HG02870 (cell line): ENCODE measurements at regions not wholly inside any gene's neighbourhood (a gene's known extent, or its start where the extent isn't known, plus 50 kb on each side); places are given as distances from the start of the nearest gene placed in this dataset.

Experiments used
- ATAC-seq: cut with Tn5 transposase; IDR thresholded peaks from one replicate; pipeline ENCODE4 v1.9.1; 2021; ENCODE audit warnings: mild to moderate bottlenecking, moderate library complexity; ENCODE audit not compliant: unreplicated experiment

- no peak for ATAC-seq
Observed at GRCh38 chr13:75135325-75135825, 346.6 kb downstream of the TBC1D4 start.

- no peak for ATAC-seq
Observed at GRCh38 chr13:75132701-75133695, 349.0 kb downstream of the TBC1D4 start.

GRCh38 chr13:75129331-75129730 lies 352.6 kb downstream of the TBC1D4 start:
- no peak for ATAC-seq

DNA sequence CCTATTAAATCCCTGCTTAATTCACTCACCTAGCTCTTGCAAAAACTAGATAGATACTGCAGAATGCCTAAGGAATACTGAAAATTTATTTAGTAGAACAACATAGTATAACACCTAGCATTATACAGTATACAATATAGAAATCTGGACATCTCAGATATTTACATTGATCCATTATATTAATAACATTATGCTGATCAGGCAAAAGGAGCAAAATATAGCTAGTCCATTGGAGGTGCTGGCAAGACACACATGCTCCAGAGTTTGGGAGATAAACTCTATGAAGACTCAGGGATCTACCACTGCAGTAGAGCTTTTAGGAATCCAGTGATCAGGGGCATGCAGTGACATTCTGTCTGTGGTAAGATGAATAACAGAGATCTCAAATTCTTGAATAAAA lies 357.6 kb downstream of the TBC1D4 start:
- no peak for ATAC-seq

DNA sequence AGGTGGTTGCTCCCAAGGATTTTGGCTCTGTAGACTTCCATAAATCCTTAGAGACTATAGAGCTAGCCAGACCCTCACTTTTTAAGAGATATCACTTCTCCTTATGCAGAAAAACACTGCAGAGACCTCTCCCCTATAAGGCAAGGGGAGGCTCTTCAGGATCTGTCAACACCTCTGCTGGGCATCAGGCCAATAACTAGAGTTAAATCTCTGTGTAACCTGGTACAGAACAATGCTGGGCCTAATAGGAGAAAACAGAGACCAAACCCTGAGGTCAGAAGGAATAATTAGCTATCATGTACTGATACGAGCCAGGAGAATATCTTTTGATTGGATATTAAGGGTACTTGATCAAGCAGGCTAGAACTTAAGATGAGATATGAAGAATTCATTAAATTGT lies 358.5 kb downstream of the TBC1D4 start:
- no peak for ATAC-seq

- ATAC-seq = no peak
Observed at GRCh38 chr13:75120085-75120484, 361.9 kb downstream of the TBC1D4 start.

DNA sequence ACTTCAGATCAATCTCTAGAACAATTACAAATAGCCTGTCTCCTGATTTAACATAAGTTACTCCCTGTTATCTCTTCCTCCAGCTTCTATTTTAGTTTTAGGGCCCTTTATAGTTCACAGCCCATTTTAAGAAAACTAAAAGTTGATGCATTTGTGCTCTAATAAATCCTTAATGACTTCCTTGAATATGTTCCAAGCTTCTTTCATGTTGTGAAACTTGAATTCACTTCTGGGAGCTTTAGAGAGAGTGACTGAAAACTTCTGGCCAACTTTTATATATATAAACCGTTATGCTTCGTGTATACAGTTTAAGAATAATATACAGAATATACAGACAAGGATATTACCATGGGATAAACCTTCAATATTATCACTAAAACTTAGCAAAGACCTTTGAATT lies 366.8 kb downstream of the TBC1D4 start:
- no peak for ATAC-seq

DNA sequence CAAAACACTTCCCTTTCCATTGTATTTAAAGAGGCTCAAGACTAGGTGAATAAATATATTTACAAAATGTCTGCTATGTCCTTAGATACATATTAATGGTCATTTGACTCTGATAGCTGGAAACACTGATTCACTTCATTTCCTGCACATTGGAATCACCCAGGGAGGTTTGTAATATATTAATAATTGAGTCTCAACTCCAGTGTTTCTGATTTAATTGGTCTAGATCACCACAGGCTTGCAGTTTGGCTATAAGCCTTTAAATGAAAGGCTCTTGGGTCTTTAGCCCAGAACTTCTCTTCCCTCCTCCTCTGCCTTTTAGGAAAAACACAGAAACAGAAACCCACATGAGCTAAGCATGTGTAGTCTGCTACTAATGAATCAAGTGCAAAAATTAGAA lies 378.0 kb downstream of the TBC1D4 start:
- no peak for ATAC-seq

DNA sequence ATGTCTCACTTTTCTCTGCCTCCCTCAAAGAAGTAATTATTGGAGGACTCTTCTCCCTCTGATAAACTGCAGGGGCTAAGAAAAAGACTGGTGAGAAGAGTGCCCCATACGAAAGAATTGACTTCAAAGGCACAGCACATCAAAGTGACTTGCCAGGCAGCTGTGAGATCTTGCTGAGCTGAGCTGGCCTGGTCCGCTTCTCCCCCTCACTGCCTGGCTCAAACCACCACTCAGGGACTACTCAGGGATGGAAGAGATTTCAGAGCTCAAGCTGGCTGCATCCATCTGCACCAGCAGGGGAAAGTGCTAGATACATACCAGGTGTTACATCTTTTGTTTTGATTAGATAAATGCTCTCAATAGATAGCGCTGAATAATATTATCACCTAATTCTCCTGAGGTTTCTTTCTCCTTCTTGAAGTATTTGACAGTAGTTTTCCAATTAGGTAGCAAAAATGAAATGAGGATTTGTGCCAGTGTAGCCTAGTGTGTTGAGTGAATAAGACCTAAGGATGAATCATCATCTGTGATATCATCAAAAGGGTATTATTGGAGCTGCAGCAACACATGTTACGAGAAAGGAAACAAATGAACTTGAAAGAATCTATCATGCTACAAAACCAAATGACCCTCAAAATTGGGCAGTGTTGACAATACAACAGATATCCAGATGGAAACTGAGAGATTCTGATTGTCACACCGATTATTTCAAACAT lies 379.8 kb downstream of the TBC1D4 start:
- no peak for ATAC-seq

GRCh38 chr13:75101348-75101747 lies 380.6 kb downstream of the TBC1D4 start:
- ATAC-seq = no peak

DNA sequence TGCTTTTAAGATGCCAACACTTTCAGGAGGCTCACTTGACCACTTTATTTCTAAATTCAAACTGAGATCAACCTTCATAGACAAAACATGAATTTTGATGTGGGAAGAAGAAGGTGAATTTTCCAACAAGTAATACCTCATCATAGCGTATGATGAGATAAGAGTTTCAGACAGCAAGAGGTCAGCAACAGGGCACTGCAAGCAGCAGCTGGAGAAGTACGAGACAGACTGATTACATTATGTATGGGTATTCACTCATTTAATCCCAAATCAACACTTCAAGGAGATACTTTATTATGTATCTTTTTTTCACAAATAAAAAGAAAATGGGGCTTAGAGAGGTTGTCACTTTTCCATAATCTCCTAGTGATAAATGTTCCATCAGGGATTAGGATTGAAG lies 389.8 kb downstream of the TBC1D4 start:
- no peak for ATAC-seq

GRCh38 chr13:75091718-75092117 lies 390.3 kb downstream of the TBC1D4 start:
- no peak for ATAC-seq

DNA sequence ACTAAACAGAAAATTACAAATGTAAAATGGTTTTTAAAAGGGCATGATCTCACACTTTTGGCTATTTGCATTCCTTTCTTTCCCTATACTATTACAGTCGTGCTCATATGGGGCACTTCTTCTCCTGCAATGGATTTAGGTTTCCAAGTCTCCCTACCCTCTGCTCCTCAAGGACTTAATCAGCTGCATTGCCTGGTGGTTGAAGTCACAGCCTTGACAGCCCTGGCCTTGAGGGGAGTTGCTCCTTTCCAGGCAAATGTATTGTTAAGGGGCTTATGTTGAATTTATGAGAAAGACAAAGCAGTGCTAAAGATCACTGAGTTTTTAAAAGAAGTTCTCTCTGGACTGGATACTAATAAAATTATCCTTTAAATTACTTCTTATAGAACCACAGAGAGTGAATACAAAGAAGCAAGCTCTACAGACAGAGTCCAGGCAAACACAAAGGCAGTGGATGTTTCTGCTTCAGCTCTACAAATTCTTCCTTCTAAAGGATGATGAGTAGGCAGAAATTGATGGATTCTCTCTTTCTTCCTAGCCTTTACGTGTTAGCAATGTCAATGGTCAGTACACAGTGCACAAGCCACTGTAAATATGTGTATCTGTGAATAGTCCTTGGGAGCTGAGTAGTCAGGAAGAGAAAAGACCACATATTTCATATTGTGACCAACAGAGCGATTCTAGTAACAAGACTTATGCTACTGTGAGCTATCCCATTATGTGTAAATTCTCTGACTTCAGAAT lies 390.9 kb downstream of the TBC1D4 start:
- ATAC-seq = no peak

DNA sequence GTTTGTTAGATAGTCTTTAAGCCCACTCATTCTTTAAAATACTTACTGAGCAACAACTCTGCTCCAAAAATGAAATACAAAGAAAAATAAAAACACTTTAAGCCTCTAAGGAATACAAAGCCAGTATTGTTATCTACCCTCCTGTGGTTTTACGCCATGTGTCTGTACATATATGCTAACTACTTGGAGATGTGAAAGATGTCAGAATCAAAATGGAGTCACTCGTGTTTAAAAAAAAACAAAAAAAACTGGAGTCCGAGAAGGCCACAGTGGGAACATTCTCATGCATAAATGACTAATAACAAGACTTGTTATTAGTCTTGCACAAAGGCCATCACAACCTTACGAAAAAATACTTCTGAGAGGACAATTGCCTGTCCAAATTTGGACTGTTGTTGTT lies 393.1 kb downstream of the TBC1D4 start:
- ATAC-seq = no peak

DNA sequence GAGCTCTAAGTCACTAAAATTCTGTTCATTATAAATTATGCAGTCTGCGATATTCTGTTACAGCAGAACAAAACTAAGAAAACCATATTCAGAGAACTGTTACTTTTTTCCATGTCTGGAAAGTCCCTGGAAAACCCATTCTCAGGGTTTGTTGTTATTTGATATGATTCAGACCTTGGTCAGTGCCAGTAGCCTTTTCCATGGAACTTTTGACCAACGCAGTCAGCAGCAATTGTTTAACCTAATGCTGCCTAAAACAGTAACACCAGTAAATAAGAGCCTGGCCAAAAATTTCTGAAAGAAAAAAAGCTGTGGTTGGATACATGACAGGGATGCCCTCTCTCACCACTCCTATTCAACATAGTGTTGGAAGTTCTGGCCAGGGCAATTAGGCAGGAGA lies 402.7 kb downstream of the TBC1D4 start:
- ATAC-seq = no peak

DNA sequence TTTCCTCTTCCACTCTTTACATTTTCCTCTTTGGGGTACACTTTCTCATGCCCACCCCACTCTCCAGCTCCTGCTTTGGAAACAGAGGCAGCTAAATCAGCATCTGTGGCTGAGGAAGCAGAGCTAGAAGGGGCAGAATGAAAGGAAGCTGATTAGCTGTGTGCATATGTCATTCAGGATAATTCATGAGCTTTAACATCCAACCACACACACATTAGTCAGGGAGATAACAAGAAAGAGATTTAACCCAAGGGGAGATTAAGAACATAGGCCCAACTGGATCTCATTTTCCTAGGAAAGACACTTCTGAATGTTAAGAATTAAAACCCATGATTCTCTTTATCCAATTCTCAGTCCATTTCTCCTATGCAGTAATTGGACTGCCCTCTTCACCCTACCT lies 405.5 kb downstream of the TBC1D4 start:
- ATAC-seq = no peak

DNA sequence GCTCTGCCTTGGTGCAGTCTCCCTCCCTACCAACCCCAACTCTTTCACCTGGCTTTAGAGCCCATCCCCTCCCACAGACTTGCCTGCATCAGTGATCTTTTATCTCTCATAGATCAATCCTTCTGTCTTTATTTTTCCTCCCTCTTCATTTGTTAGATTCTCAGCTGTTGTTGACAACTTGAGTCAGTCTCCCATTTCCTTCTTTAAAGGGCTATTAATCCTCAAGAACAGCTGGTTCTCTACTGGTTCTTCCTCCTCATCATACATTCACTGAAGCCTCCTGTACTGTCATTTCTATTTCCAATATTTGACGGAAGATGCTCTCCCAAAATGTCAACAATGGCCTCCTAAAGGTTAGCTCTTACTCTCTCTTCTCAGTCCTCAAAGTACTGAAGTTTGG lies 408.2 kb downstream of the TBC1D4 start:
- ATAC-seq = no peak

GRCh38 chr13:75072891-75073290 lies 409.1 kb downstream of the TBC1D4 start:
- ATAC-seq = no peak

- no peak for ATAC-seq
Observed at GRCh38 chr13:75072368-75072767, 409.6 kb downstream of the TBC1D4 start.

DNA sequence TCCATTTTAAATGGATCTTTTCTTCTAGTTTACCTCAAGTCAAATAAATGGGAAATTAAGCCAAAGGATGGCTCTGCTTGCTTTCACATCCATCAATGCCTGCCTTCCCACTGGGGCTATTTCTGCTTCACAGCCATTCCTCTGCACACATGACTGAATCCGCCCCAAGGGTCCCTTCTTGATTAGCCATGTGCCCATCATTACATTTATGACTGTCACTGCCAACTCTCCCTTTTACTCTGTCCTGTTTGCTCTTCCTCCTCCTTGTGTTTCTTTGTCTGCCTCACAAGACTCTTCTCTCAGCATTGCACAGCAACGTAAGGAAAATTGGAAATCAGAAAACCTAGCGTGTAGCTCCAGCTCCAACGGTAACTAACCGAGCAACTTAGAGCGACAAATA lies 410.2 kb downstream of the TBC1D4 start:
- ATAC-seq = no peak

DNA sequence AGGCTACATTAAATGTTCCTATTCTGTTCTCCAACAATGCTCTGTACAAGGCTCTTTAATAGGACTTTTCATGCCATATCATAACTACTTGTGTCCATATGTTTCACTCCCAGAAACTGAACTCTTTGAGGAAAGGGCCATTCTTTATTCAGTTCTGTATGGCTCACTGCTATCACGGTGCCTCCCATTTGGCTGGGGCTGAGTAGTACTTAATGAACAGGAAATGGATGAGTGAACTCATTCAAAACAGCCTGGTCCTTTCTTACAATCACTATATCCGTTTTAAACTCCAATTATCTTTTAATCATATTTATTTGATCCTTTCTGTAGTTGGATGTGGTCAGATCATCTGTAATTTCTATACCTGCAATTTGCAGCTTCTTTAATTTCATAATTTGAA lies 410.6 kb downstream of the TBC1D4 start:
- ATAC-seq = no peak
